Keratinocyte (primary cell): ENCODE measurements at regions not wholly inside any gene's neighbourhood (a gene's known extent, or its start where the extent isn't known, plus 50 kb on each side); places are given as distances from the start of the nearest gene placed in this dataset.

ENCODE experiments used
- DNase-seq: peaks from one replicate; pipeline ENCODE4 v3.0.0-alpha.2; 2011; ENCODE audit warnings: low read depth, missing footprints, low spot score
- FAIRE-seq: peaks from 2 replicates; lab custom pipeline; 2011; peaks lifted over from hg19 to GRCh38; lab: Jason Lieb, UNC
- H2AFZ ChIP-seq: 2 replicates; pipeline ENCODE4 v1.6.0; 2012; ENCODE audit warnings: low read length, control low read depth, inconsistent platforms; ENCODE audit not compliant: control insufficient read depth
- H3K27ac ChIP-seq: 2 replicates; pipeline ENCODE4 v1.5.1; 2011; ENCODE audit warnings: low read length; ENCODE audit not compliant: control insufficient read depth, insufficient read depth
- H3K27me3 ChIP-seq: 3 replicates; pipeline ENCODE4 v1.6.0; 2011; ENCODE audit warnings: low read length; ENCODE audit not compliant: control insufficient read depth, insufficient read depth; ENCODE audit errors: extremely low read depth
- H3K36me3 ChIP-seq, 2 experiments: 2 replicates in 1 of 2; 3 replicates in 1 of 2; pipeline ENCODE4 v1.5.1; 2011; ENCODE audit warnings: low read length in 2 of 2, mild to moderate bottlenecking in 1 of 2; ENCODE audit not compliant: control insufficient read depth in 2 of 2, insufficient read depth in 2 of 2; ENCODE audit errors: extremely low read depth in 1 of 2
- H3K4me1 ChIP-seq: 3 replicates; pipeline ENCODE4 v1.5.1; 2011; ENCODE audit warnings: low read length; ENCODE audit not compliant: control insufficient read depth, insufficient read depth; ENCODE audit errors: extremely low read depth
- H3K4me2 ChIP-seq: 3 replicates; pipeline ENCODE4 v1.6.0; 2011; ENCODE audit warnings: low read depth, low read length; ENCODE audit not compliant: control insufficient read depth, insufficient read depth; ENCODE audit errors: extremely low read depth
- H3K4me3 ChIP-seq, 3 experiments: fragments of 200-600 bp in 1 of 3; sonication (generic) in 1 of 3; 2 replicates in 2 of 3; 3 replicates in 1 of 3; pipeline ENCODE4 v1.5.1; 2011 to 2016; ENCODE audit warnings: low read length in 3 of 3, mild to moderate bottlenecking in 3 of 3, control low read depth in 2 of 3, inconsistent platforms in 1 of 3, low read depth in 1 of 3, mixed read lengths in 1 of 3, mixed run types in 1 of 3, moderate library complexity in 1 of 3; ENCODE audit not compliant: control insufficient read depth in 2 of 3, insufficient read depth in 2 of 3; ENCODE audit errors: extremely low read depth in 1 of 3
- H3K79me2 ChIP-seq: 2 replicates; pipeline ENCODE4 v1.6.0; 2012; ENCODE audit warnings: low read length; ENCODE audit not compliant: control insufficient read depth, insufficient read depth
- H3K9ac ChIP-seq: 3 replicates; pipeline ENCODE4 v1.6.0; 2011; ENCODE audit warnings: low read length; ENCODE audit not compliant: control insufficient read depth, insufficient read depth; ENCODE audit errors: extremely low read depth
- H3K9me1 ChIP-seq: 3 replicates; pipeline ENCODE4 v1.6.0; 2011; ENCODE audit warnings: low read length; ENCODE audit not compliant: control insufficient read depth, insufficient read depth; ENCODE audit errors: extremely low read depth
- H3K9me3 ChIP-seq: 2 replicates; pipeline ENCODE4 v1.5.1; 2012; ENCODE audit warnings: low read depth, low read length; ENCODE audit not compliant: control insufficient read depth
- H4K20me1 ChIP-seq: 3 replicates; pipeline ENCODE4 v1.6.0; 2011; ENCODE audit warnings: low read length; ENCODE audit not compliant: control insufficient read depth, insufficient read depth; ENCODE audit errors: extremely low read depth
- EZH2 ChIP-seq: IDR thresholded peaks from one replicate; pipeline ENCODE4 v1.6.1; 2012; ENCODE audit warnings: inconsistent platforms, mild to moderate bottlenecking, low read length, moderate library complexity
- dilution Hi-C: fragments of 300-500 bp; cut with MboI; formaldehyde crosslinking; loops from one replicate; pipeline ENCODE4 v1.7.0; 2020; ENCODE audit warnings: low sequenced_read_pairs; ENCODE audit not compliant: extremely low pct_ligation_motif_present
- TF ChIP-seq, protein P1 (sequence below), 3 experiments: IDR thresholded peaks in 1 of 3; conservative IDR thresholded peaks in 1 of 3; optimal IDR thresholded peaks in 1 of 3; 2 replicates in 2 of 3; 3 replicates in 1 of 3; pipeline versions ENCODE3 to v1.5.1; 2011; ENCODE audit warnings: low read length in 3 of 3, mild to moderate bottlenecking in 3 of 3, moderate library complexity in 2 of 3, control low read depth in 1 of 3, inconsistent platforms in 1 of 3; ENCODE audit not compliant: insufficient read depth in 2 of 3; ENCODE audit errors: extremely low read depth in 1 of 3

DNA sequence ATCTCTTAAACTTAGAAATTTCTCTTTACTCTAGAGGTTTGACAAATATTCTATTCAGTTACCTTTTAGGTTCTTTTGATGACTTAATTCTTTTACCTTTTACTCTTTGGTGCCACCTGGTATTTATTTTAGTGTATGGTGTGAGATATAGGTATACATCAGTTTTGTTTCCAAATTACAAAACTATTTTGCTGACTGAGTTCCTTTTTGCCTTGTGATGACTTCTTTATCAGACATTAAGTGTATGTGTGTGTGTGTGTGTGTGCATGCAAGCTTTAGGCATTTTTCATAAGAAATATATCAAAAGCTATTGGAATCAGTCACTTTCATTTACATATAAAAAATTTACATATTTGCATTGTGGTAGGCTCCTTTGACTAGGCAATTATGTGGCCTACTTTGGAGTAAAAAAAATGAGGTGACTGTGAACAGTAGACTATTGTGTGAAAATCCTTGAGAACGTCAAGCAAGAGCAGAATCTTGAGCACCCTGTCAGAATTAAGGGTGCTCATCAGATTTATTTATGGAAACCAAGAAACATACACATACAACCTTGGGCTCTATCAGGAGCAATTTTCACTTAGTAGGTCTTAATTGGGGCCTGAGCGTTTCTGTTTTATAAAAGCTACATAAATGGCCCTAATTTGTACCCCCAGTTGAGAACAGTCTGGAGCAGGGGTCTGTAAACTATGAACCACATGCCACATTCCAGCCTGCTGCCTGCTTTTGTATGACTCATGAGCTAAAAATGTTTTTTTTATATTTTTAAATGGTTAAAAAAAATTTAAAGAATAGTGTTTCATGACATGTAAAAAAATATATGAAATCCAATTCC lies 415.9 kb downstream of the SLC4A3 start:
- no peaks in the 10 kb centered on the region for H3K9me1 ChIP-seq
- no peaks in the 10 kb centered on the region for H3K36me3 ChIP-seq
- no peak overlapping the region for H2AFZ ChIP-seq
- H3K27ac ChIP-seq: no peak overlapping the region
- no peaks in the 10 kb centered on the region for H3K79me2 ChIP-seq
- no peak overlapping the region for H3K4me2 ChIP-seq
- no peaks in the 10 kb centered on the region for H3K27me3 ChIP-seq
- H3K4me1 ChIP-seq: no peaks in the 10 kb centered on the region
- H3K4me3 ChIP-seq: no peak overlapping the region
- FAIRE-seq: no peak
- no peaks in the 10 kb centered on the region for H4K20me1 ChIP-seq
- TF ChIP-seq, protein P1, sequence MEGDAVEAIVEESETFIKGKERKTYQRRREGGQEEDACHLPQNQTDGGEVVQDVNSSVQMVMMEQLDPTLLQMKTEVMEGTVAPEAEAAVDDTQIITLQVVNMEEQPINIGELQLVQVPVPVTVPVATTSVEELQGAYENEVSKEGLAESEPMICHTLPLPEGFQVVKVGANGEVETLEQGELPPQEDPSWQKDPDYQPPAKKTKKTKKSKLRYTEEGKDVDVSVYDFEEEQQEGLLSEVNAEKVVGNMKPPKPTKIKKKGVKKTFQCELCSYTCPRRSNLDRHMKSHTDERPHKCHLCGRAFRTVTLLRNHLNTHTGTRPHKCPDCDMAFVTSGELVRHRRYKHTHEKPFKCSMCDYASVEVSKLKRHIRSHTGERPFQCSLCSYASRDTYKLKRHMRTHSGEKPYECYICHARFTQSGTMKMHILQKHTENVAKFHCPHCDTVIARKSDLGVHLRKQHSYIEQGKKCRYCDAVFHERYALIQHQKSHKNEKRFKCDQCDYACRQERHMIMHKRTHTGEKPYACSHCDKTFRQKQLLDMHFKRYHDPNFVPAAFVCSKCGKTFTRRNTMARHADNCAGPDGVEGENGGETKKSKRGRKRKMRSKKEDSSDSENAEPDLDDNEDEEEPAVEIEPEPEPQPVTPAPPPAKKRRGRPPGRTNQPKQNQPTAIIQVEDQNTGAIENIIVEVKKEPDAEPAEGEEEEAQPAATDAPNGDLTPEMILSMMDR (optimal IDR thresholded peaks at IDR 0.05 in 1 of 3, IDR thresholded peaks at IDR 0.05 in 1 of 3, conservative IDR thresholded peaks at IDR 0.05 in 1 of 3; ENCODE audit: extremely low read depth in 1 of 3, insufficient read depth in 2 of 3, low read length in 3 of 3): no peak
- no peak for TF ChIP-seq EZH2
- dilution Hi-C loops: no loop called here
- no peak overlapping the region for H3K9ac ChIP-seq
- no peak for DNase-seq
- H3K9me3 ChIP-seq: no peaks in the 10 kb centered on the region

GRCh38 chr2:220043990-220044335 lies 416.5 kb downstream of the SLC4A3 start:
- Histone ChIP-seq H4K20me1 (no peaks in the 10 kb centered on the region), H3K4me2 (no peak overlapping the region), H3K9me3 (no peaks in the 10 kb centered on the region), H3K4me1 (no peaks in the 10 kb centered on the region), H3K9ac (no peak overlapping the region), H2AFZ (no peak overlapping the region), H3K9me1 (no peaks in the 10 kb centered on the region), H3K79me2 (no peaks in the 10 kb centered on the region), H3K36me3 (no peaks in the 10 kb centered on the region), H3K4me3 (no peak overlapping the region), H3K27ac (no peak overlapping the region), H3K27me3 (no peaks in the 10 kb centered on the region)
- TF ChIP-seq, protein P1 (optimal IDR thresholded peaks at IDR 0.05 in 1 of 3, IDR thresholded peaks at IDR 0.05 in 1 of 3, conservative IDR thresholded peaks at IDR 0.05 in 1 of 3; ENCODE audit: extremely low read depth in 1 of 3, insufficient read depth in 2 of 3, low read length in 3 of 3): no peak
- FAIRE-seq (no peak), DNase-seq (no peak)
- dilution Hi-C loops: no loop called here
